HL-60 (cell line): ENCODE measurements at regions not wholly inside any gene's neighbourhood (a gene's known extent, or its start where the extent isn't known, plus 50 kb on each side); places are given as distances from the start of the nearest gene placed in this dataset.

Experiments used
- CTCF ChIP-seq: IDR thresholded peaks from one replicate; pipeline ENCODE4 v1.5.1; 2011; ENCODE audit warnings: low read length, control low read depth, inconsistent platforms; ENCODE audit not compliant: insufficient read depth
- GABPA ChIP-seq: IDR thresholded peaks from 2 replicates; pipeline ENCODE4 v1.6.1; 2012; ENCODE audit warnings: low read depth
- POLR2AphosphoS5 ChIP-seq: IDR thresholded peaks from 2 replicates; pipeline ENCODE4 v1.6.1; 2012; ENCODE audit warnings: low read depth
- REST ChIP-seq: IDR thresholded peaks from 2 replicates; pipeline ENCODE4 v1.6.1; 2012; ENCODE audit warnings: low read depth; ENCODE audit not compliant: insufficient replicate concordance
- SPI1 ChIP-seq: IDR thresholded peaks from 2 replicates; pipeline ENCODE4 v1.6.1; 2012; ENCODE audit warnings: low read depth, mild to moderate bottlenecking, borderline replicate concordance

- TF ChIP-seq CTCF (no peak), POLR2AphosphoS5 (no peak), SPI1 (no peak), GABPA (no peak), REST (no peak)
Measured at GRCh38 chr18:47526147-47526546, 274.7 kb upstream of the SKOR2 start.
